HepG2 (cell line): ENCODE measurements at regions not wholly inside any gene's neighbourhood (a gene's known extent, or its start where the extent isn't known, plus 50 kb on each side); places are given as distances from the start of the nearest gene placed in this dataset.

ENCODE experiments used
- FOXK1 ChIP-seq: sonication (generic); formaldehyde crosslinking; IDR thresholded peaks from 2 replicates; pipeline ENCODE4 v1.4.0; 2020; ENCODE audit warnings: low read depth, missing genetic modification reagents, borderline replicate concordance
- GFI1 ChIP-seq: sonication (generic); formaldehyde crosslinking; IDR thresholded peaks from 2 replicates; pipeline ENCODE4 v1.5.0; 2020; ENCODE audit warnings: missing genetic modification reagents, mild to moderate bottlenecking, borderline replicate concordance
- GPBP1L1 ChIP-seq: sonication (generic); formaldehyde crosslinking; IDR thresholded peaks from 2 replicates; pipeline ENCODE4 v1.5.0; 2020; ENCODE audit warnings: mild to moderate bottlenecking, missing genetic modification reagents
- HIVEP1 ChIP-seq: sonication (generic); formaldehyde crosslinking; IDR thresholded peaks from 2 replicates; pipeline ENCODE4 v1.4.0; 2020; ENCODE audit warnings: mild to moderate bottlenecking, missing genetic modification reagents
- HNRNPK ChIP-seq: fragments of 200-400 bp; formaldehyde crosslinking; IDR thresholded peaks from 2 replicates; pipeline ENCODE4 v1.6.1; 2018; ENCODE audit warnings: low read length, low read depth, moderate library complexity, mild to moderate bottlenecking; ENCODE audit not compliant: poor library complexity, severe bottlenecking
- IRF1 ChIP-seq: sonication (generic); formaldehyde crosslinking; IDR thresholded peaks from 2 replicates; pipeline ENCODE4 v1.4.0; 2020; ENCODE audit warnings: low read depth, mild to moderate bottlenecking, missing genetic modification reagents
- KLF11 ChIP-seq: IDR thresholded peaks from 2 replicates; pipeline ENCODE4 v1.6.1; 2016; ENCODE audit warnings: missing compliant biosample characterization
- PRMT3 ChIP-seq: sonication (generic); formaldehyde crosslinking; IDR thresholded peaks from 2 replicates; pipeline ENCODE4 v1.8.1; 2022; ENCODE audit warnings: low read depth, mild to moderate bottlenecking, moderate library complexity, missing genetic modification reagents, borderline replicate concordance
- RXRA ChIP-seq: sonication (generic); formaldehyde crosslinking; IDR thresholded peaks from 2 replicates; pipeline ENCODE4 v1.5.1; 2020; ENCODE audit warnings: missing genetic modification reagents
- SETDB1 ChIP-seq: sonication (generic); formaldehyde crosslinking; IDR thresholded peaks from 2 replicates; pipeline ENCODE4 v1.5.1; 2020; ENCODE audit warnings: missing genetic modification reagents, mild to moderate bottlenecking, borderline replicate concordance
- ZBTB7B ChIP-seq: sonication (generic); formaldehyde crosslinking; IDR thresholded peaks from 2 replicates; pipeline ENCODE4 v1.4.0; 2020; ENCODE audit warnings: missing genetic modification reagents
- ZNF530 ChIP-seq: sonication (generic); formaldehyde crosslinking; IDR thresholded peaks from 2 replicates; pipeline ENCODE4 v1.5.0; 2020; ENCODE audit warnings: low read depth, mild to moderate bottlenecking, missing genetic modification reagents
- ZNF569 ChIP-seq: sonication (generic); formaldehyde crosslinking; IDR thresholded peaks from 2 replicates; pipeline ENCODE4 v1.5.0; 2020; ENCODE audit warnings: mild to moderate bottlenecking, missing genetic modification reagents, moderate library complexity, borderline replicate concordance
- ZNF781 ChIP-seq: sonication (generic); formaldehyde crosslinking; IDR thresholded peaks from 2 replicates; pipeline ENCODE4 v1.5.1; 2020; ENCODE audit warnings: borderline replicate concordance, mild to moderate bottlenecking, missing genetic modification reagents; ENCODE audit errors: not compliant biosample characterization
- TF ChIP-seq, protein P1 (sequence below): IDR thresholded peaks from 2 replicates; pipeline ENCODE4 v1.6.1; 2016; ENCODE audit warnings: mild to moderate bottlenecking
- TF ChIP-seq, protein P2 (sequence below): sonication (generic); formaldehyde crosslinking; IDR thresholded peaks from 2 replicates; pipeline ENCODE4 v1.8.0; 2022; ENCODE audit warnings: mild to moderate bottlenecking, missing genetic modification reagents, moderate library complexity
- TF ChIP-seq, protein P3 (sequence below): sonication (generic); formaldehyde crosslinking; conservative IDR thresholded peaks from 2 replicates; pipeline ENCODE4 v1.4.0; 2020; ENCODE audit warnings: mild to moderate bottlenecking, missing genetic modification reagents, moderate library complexity
- TF ChIP-seq, protein P4 (sequence below): sonication (generic); formaldehyde crosslinking; IDR thresholded peaks from 2 replicates; pipeline ENCODE4 v1.5.0; 2020; ENCODE audit warnings: mild to moderate bottlenecking, missing genetic modification reagents

GRCh38 chr14:31941487-31941886, 135.6 kb upstream of the ARHGAP5 start (continued):
- no peak for TF ChIP-seq ZNF530 (CRISPR knock-in tag)
- TF ChIP-seq, protein P1, sequence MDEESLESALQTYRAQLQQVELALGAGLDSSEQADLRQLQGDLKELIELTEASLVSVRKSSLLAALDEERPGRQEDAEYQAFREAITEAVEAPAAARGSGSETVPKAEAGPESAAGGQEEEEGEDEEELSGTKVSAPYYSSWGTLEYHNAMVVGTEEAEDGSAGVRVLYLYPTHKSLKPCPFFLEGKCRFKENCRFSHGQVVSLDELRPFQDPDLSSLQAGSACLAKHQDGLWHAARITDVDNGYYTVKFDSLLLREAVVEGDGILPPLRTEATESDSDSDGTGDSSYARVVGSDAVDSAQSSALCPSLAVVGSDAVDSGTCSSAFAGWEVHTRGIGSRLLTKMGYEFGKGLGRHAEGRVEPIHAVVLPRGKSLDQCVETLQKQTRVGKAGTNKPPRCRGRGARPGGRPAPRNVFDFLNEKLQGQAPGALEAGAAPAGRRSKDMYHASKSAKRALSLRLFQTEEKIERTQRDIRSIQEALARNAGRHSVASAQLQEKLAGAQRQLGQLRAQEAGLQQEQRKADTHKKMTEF (CRISPR knock-in tag): peak; percentile 56; the same call in 1 of the 2 replicates
- TF ChIP-seq, protein P2, sequence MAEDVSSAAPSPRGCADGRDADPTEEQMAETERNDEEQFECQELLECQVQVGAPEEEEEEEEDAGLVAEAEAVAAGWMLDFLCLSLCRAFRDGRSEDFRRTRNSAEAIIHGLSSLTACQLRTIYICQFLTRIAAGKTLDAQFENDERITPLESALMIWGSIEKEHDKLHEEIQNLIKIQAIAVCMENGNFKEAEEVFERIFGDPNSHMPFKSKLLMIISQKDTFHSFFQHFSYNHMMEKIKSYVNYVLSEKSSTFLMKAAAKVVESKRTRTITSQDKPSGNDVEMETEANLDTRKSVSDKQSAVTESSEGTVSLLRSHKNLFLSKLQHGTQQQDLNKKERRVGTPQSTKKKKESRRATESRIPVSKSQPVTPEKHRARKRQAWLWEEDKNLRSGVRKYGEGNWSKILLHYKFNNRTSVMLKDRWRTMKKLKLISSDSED (CRISPR knock-in tag): no peak
- TF ChIP-seq HIVEP1: no peak
- no peak for TF ChIP-seq PRMT3 (CRISPR knock-in tag)
- no peak for TF ChIP-seq FOXK1 (CRISPR knock-in tag)
- TF ChIP-seq IRF1 (CRISPR knock-in tag): no peak
- TF ChIP-seq GPBP1L1: no peak
- TF ChIP-seq KLF11: no peak
- TF ChIP-seq ZBTB7B (CRISPR knock-in tag): 0 out of 2 replicates have a peak, but pooled peaks have one; percentile 56
- TF ChIP-seq, protein P3, sequence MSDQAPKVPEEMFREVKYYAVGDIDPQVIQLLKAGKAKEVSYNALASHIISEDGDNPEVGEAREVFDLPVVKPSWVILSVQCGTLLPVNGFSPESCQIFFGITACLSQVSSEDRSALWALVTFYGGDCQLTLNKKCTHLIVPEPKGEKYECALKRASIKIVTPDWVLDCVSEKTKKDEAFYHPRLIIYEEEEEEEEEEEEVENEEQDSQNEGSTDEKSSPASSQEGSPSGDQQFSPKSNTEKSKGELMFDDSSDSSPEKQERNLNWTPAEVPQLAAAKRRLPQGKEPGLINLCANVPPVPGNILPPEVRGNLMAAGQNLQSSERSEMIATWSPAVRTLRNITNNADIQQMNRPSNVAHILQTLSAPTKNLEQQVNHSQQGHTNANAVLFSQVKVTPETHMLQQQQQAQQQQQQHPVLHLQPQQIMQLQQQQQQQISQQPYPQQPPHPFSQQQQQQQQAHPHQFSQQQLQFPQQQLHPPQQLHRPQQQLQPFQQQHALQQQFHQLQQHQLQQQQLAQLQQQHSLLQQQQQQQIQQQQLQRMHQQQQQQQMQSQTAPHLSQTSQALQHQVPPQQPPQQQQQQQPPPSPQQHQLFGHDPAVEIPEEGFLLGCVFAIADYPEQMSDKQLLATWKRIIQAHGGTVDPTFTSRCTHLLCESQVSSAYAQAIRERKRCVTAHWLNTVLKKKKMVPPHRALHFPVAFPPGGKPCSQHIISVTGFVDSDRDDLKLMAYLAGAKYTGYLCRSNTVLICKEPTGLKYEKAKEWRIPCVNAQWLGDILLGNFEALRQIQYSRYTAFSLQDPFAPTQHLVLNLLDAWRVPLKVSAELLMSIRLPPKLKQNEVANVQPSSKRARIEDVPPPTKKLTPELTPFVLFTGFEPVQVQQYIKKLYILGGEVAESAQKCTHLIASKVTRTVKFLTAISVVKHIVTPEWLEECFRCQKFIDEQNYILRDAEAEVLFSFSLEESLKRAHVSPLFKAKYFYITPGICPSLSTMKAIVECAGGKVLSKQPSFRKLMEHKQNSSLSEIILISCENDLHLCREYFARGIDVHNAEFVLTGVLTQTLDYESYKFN (CRISPR knock-in tag): peak; percentile 56; the same call in 1 of the 2 replicates
- TF ChIP-seq ZNF569 (CRISPR knock-in tag): no peak
- no peak for TF ChIP-seq SETDB1 (CRISPR knock-in tag)
- TF ChIP-seq GFI1 (CRISPR knock-in tag): peak; percentile 59; the same call in 1 of the 2 replicates
- TF ChIP-seq, protein P4, sequence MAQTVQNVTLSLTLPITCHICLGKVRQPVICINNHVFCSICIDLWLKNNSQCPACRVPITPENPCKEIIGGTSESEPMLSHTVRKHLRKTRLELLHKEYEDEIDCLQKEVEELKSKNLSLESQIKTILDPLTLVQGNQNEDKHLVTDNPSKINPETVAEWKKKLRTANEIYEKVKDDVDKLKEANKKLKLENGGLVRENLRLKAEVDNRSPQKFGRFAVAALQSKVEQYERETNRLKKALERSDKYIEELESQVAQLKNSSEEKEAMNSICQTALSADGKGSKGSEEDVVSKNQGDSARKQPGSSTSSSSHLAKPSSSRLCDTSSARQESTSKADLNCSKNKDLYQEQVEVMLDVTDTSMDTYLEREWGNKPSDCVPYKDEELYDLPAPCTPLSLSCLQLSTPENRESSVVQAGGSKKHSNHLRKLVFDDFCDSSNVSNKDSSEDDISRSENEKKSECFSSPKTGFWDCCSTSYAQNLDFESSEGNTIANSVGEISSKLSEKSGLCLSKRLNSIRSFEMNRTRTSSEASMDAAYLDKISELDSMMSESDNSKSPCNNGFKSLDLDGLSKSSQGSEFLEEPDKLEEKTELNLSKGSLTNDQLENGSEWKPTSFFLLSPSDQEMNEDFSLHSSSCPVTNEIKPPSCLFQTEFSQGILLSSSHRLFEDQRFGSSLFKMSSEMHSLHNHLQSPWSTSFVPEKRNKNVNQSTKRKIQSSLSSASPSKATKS: no peak
- no peak for TF ChIP-seq HNRNPK
- TF ChIP-seq RXRA: no peak; the same call in 1 of the 2 replicates
- TF ChIP-seq ZNF781 (CRISPR knock-in tag): no peak
